ENCODE measurements at regions not wholly inside any gene's neighbourhood (a gene's known extent, or its start where the extent isn't known, plus 50 kb on each side); places are given as distances from the start of the nearest gene placed in this dataset.

DNA sequence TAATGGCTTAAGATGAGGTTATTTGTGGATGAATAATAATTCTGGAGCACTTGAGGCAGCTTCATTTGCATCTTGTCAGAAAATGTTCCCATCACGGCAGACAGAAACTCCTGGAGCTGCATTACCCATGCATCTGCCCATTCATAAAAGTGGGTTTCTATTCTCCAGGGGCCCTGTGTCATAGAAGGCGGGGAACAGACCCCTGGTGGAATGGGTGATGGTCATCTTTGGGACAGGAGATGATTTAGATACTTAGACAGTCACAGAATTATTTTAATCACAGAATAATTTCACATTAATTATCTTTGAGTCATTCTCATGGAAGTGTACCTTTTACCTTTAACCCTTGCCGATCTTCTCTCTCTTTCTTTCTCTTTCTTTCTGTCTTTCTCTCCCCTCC is 980.7 kb upstream of the TMEM132C start:
- no peak for DNase-seq (ENCODE audit: low read depth, low spot score)

DNA sequence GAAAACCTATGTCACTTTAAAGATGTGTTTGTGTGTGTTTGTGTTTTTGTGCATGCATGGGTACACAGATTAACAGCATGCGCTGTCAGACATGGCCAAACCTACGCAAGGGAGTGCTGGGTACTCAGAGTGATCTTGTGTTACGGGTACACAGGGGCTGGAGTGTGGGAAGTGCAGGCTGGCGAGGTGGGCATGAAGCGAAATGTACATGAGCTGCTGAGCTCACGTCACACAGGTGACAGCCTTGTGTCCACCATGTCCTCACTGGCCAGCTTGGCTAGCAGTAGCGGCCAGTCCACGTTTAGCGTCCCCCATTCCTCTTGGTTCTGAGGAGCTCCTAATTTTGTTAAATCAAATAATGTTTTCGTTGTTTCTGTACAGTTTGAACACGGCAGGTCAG is 979.7 kb upstream of the TMEM132C start:
- DNase-seq (ENCODE audit: low read depth, low spot score), result no peak

DNA sequence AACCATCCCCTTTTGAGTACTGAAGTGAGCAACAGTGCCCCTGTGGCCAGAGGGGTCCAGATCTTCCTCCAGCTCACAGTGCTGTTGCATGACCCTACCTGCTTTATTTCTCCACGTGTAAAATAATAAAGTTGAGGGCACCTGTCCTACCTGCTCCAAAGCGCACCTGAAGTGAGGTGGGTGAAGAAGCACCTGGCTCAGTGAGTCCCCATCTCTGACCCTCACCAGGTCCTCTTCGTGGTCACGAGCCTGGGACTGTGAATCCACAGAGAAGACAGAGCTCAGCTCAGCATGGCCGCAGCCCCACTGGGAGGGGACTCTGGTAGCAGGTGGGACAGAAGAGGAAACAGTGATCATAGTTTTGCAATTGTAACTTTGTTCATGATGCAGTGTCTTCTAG is 976.7 kb upstream of the TMEM132C start:
- no peak for DNase-seq (ENCODE audit: low read depth, low spot score)

DNA sequence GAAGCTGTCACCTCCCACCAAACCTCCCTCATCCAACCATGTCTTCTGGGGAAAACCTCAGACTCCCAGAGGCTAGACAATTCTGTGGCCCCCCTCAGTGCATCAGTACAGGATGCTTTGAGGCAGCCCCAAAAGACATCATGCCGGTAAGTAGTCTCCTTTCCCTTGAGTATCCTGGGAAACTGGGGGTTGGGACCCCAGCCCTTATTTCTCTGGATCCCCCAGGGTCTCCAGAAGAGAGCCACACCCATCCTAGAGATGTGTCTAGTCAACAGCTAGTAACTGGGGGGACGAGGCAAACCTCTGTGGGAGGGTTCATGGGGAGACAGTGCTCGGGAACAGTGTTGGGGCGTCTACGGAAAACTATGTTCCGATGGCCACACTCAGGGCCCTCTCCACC is 974.2 kb upstream of the TMEM132C start:
- no peak for DNase-seq (ENCODE audit: low read depth, low spot score)

DNA sequence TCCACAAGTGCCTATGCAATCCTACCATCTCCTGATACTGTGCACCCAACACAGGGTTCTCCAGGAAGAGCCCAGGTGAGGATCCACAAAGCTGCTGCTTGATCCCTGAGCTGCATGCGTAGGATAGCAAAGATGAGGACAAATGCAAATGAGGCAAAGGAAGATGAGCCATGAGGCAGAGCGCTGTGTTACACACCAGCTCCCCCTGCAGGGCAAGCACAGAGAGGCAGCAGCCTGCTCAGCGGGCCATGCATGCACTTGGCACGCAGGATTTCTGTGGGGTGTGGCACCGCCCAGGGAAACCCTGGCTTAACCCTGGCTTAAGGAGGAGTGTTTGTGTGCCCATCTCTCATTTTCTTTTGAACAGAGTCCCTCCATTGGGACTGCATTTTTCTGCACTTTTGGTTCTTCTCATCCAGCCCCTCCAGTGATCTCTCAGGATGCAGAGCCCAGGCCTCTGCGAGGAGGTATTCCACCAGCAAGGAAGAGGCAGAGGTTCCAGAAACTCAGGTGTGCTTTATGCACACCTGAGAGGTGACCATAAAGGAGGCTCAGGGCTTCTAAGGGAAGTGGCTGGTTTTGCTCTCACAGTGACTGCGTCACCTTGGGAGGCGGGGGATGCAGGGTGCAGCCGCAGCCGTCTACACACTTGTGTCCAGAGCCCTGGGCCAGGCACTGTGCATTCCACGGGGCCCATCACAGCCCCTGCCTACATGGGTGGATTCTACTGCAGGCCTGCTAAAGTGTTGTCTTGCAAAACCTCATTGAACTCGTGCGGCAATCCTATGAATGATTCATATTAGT is 973.3 kb upstream of the TMEM132C start:
- peak; percentile 27 for DNase-seq (ENCODE audit: low read depth, low spot score)

DNA sequence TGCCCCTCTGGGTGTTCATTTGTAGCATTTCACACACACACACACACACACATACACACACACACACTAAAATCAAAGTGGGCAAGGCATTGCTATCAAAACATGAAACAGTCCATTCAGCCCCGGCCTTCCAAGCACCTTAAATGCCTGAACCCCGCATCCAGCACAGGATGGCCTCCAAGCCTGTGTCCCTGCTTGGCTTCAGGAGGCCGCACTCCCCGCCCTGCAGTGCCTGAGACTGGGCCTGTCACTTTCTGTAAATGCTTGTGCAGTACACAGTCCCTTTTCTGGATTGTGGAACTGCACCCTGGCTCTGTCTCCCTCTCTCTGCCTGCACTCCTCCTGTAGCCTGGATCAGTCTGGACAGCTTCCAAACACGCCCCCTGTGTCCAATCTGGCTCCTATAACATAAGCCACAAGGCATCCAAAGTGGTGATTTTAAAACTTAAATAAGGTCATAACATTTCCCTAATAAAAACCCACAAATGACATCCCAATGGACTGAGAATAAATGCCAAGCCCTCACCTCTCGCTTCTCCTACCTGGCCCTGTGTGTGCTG is 972.2 kb upstream of the TMEM132C start:
- no peak for DNase-seq (ENCODE audit: low read depth, low spot score)

DNA sequence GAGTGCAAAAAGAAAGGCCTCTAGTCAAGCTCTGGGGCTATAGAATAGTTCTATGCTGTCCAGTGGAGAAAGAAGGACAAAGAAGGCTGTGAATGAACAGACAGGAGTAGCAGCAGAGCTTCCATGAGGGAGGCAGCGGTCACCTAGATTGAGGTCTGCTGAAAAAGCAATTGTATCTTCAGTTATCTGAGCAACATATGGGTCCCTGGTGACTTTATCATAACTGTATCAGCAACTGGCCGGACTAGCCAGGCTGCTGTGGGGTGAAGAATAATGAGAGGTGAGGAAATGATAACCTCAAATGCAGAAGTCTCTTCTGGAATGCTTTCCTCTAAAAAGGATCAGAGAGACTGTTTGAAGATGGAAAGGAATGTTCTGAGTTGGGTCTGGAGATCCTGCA is 971.3 kb upstream of the TMEM132C start:
- DNase-seq (ENCODE audit: low read depth, low spot score), result no peak

DNA sequence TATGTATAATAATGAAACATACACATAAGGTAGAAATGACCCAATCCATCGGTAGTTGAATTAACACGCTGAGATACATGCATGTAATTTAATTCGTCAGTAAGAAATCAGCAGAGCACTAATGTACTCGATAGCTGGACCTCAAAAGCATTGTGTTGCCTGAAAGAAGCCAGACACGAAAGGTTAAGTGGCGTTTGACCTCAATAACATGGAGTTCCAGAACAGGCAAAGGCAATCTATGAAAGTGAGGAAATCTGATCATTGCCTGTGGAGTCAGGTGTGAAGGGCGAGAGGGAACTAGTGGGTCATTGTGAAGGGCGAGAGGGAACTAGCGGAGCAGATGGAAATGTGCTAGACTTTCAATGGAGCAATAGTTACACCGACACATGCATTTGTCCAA is 970.4 kb upstream of the TMEM132C start:
- DNase-seq (ENCODE audit: low read depth, low spot score), result no peak

DNA sequence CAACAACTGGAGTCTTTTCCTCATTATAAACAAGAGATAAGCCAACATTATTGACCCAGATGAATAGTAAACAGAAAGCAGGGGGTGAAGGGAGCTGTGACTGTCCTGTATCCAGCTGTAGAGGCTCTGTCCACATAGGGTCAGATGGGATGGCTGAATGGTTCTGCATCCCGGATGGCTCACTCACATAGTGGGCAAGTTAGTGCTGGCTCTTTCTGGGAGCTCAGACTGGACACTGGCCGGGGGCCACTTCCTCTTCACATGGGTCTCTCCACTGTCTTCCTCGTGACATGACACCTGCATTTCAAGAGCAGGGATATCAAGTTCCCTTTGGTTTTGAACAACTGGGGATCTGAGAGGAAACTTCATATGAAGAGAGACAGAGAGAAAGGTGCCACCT is 969.6 kb upstream of the TMEM132C start:
- DNase-seq (ENCODE audit: low read depth, low spot score), result no peak

DNA sequence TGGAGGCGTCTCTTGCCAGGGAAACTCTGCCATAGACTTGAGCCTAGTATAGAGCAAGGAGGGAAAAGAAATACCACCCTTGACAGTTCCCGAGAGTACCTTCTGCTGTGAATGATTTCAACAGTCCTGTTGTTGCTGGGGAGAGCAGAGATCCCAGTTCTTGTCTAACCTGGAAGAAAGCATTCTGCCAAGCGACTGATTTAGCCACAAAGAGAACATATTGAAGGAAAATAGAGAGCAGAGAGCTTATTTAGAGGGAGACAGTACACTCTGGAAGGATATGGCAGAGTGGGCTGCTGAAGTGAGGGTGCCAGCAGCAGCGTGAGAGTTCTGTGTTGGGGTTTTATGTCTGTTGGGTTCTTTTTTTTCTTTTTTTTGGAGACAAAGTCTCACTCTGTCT is 966.9 kb upstream of the TMEM132C start:
- DNase-seq (ENCODE audit: low read depth, low spot score), result no peak

DNA sequence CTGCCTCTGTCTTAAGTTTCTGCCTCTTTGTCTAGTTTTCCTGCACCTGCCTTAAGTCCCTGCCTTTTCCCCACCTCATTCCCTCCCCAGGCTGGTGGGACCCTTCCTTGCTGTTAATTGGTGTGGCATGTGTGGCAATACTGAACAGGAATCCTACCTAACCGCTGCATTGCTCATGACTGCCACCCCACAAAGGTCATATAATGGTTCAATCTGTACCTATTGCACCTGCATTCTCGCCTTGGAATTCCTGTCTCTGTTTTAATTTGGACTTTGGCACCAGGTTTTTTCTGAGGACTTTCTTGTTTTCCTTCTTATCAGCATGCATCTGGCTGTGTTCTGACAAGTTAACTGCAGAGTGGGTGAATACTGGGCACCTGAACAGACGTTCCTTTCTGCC is 966.2 kb upstream of the TMEM132C start:
- DNase-seq (ENCODE audit: low read depth, low spot score), result no peak

DNA sequence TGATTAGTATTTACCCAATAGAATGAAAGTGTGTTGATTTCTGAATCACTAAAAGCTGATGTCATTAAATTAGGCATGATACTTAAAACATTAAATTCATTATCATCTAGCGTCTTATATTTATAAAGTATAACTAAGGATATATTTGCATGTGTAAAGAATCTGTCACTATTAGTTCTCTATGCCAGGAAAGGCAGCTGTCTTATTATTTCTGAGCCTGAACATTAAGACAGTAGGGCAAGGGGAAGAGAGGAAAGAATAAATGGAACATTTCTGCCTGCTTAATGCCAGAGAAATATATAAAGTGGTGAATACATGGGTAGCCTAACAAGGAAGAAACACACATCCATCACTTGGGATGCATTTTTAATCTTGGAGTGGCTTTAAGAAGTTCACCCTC is 965.1 kb upstream of the TMEM132C start:
- DNase-seq (ENCODE audit: low read depth, low spot score), result no peak

DNA sequence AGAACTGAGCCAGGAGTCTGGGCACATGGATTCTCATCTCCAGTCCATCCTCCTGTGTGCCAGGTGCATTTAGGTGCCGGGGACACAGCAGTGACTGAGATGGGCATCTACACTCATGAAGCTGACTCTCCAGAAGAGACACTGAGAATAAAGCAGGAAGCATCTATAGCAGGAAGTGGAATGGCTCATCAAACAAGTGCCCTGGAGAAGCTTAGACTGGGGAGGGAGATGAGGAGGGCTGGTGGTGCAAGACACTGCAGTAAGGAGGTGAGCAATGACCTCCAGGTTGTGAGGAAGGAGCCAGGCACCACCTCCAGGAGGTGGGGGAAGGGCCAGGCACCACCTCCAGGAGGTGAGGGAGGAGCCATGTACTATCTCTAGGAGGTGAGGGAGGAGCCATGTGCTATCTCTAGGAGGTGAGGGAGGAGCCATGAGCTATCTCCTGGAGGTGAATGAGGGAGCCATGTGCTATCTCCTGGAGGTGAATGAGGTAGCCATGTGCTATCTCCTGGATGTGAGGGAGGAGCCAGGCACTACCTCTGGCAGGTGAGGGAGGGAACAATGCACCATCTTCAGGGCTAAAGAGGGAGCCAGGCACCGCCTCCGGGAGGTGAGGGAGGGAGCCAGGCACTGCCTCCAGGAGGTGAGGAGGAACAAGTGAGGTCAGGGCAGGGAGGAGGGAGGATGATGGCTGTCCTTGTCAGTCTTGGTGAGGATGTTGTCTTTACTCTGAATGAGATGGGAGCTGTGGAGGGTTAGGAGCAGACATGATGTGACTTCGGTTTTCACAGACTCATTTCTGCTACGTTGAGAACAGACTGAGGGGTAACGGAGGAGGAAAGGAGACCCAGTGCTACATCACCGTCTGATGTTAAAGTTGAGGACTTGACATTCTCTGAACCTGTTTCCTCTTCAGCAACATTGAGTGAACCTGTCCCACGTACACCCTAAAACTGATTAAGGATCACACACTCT is 961.9 kb upstream of the TMEM132C start:
- DNase-seq (ENCODE audit: low read depth, low spot score), result no peak

DNA sequence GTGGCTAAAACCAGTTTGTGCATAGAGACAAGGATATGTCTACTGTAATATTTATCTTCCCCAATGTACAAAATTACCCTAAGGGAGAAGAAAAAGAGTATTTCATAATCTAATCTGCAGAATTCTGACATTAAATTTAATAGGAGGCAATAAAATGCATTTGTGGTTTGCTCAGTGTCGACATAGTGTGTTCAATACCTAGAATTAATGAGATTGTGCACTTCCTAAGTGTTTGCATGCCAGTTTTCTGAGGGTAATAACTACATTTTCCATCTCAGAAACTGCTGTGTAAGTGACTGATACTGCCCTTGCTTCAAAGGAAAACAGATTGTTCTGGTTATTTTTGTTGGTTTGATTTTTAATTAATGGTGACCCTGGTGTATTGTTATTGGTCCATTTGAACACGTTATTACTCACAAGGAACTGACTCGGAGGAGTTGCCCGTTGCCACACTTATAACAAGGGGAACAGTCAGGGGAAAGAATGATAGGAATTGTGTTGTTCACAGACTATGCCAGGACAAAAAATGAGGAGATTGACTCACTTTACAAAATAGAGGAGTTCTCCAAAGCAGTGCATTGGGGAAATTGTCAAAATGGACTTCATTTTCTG is 960.3 kb upstream of the TMEM132C start:
- DNase-seq (ENCODE audit: low read depth, low spot score), result no peak

DNA sequence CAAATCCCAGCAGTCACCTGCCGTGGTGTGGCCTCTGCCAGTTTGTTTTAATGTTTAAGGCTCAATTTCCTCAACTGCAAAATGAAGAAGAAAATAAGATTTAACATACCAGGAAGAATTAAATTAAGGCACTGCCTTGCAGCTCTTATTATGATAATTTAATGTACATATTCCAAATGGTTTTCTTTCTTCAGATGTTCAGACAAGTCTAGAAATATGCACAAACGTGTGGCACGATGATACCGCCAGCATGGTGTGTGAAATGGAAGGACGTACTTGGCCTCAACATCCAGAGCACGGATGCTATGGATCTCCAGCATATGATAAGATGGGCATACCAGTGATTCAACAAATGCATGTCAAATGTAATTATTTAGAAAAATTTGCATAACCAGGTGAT is 959.4 kb upstream of the TMEM132C start:
- no peak for DNase-seq (ENCODE audit: low read depth, low spot score)

DNA sequence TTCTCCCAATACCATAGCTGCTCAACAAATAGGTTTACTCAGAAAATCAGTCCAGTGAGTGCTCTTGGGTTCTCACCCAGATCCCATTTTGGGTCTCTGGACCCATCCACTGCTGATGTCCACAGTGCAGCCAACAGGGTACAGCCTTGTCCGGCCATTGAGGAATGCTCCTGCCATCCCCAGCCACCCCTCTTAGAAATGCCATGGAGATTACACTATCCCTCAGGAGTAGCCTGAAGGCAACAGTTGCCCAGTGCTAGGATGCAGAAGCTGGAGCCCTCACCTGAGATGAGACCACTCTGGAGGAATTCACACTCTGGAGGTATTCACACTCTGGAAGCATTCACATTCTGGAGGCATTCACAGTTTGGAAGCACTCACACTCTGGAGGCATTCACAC is 958.8 kb upstream of the TMEM132C start:
- DNase-seq (ENCODE audit: low read depth, low spot score), result no peak

DNA sequence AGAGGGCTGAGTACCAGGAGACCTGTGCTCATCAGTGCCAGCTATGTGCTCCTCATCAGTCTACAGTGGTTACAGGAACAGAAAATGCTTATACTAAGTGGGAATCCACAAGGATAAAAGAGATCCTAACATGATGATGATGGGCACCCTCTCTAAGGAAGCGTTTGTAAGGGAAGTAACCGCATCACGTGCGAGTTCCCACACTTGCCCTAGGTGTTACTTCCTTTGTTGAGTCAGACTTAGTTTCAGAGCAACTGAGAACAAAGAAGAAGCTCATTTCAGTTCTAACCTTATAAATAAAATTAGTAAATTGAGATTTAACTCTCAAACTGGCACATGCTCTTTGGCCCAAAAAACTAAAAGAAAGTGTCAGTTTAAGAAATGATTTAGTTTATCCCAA is 956.4 kb upstream of the TMEM132C start:
- DNase-seq (ENCODE audit: low read depth, low spot score), result no peak

DNA sequence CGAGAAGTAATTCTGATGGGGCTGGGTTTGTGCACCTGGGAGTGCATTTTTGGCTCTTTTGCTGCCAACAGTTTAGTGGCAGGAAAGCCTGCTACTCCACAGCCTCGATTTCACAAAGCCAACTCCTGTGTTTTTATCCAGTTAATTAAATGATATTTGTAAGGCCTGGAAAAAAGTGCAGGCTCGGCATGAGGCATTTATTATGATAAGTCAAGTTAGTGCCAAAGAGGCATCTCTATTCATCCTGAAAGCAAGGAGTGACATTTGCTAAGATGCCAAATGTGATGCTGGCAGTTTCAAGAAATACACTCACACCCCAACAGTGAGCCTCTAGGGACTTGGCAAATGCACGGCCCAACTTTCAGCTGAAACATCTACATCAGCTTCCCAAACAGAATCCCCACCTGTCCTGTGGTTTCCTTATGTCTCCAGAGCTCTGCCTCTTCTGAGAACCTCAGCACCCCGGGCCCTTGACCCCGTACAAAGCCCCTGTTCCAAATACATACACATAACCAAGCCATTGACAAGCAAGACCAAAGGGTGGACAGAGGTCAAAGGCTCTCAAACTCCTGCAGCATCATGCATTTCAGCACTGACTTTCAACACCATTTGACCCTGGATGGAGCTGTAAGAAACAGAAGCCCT is 955.1 kb upstream of the TMEM132C start:
- no peak for DNase-seq (ENCODE audit: low read depth, low spot score)

DNA sequence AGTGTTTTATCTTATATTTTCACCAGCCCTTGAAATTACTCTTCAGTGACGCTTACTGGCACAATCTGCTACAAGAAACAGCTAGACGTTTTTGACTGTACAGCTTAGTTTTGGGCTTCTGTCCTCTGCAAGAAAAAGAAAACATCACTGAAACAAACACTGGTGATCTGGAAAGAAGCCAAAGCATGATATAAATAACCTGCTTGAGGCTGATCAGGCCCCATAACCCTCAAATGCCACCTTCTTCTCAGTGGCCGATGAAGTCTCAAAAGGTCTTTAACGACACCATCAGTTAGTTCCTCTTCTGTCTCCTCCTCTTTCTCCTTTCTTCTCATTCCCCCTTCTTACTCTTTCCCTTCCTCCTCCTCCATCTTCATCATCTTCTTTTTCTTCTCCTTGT is 942.3 kb upstream of the TMEM132C start:
- no peak for DNase-seq (ENCODE audit: low read depth, low spot score)

DNA sequence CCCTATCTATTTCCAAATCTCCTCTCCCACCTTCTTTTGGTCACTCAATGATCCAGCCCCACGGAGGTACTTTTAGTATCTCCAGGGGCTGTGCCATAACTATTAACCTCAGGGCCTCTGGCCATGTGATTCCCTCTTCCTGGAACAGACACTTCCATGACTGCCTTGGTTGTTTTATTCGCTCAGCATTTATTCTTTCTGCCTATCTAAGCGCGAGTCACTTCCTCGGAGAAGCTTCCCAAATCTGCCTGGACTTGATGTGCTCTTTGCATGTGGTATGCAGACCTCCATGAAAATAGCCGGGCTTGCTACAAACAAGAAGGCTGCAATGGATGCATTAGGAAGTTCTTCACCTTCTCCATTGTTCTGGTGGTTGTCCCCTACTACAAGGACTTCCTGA is 939.0 kb upstream of the TMEM132C start:
- no peak for DNase-seq (ENCODE audit: low read depth, low spot score)

DNA sequence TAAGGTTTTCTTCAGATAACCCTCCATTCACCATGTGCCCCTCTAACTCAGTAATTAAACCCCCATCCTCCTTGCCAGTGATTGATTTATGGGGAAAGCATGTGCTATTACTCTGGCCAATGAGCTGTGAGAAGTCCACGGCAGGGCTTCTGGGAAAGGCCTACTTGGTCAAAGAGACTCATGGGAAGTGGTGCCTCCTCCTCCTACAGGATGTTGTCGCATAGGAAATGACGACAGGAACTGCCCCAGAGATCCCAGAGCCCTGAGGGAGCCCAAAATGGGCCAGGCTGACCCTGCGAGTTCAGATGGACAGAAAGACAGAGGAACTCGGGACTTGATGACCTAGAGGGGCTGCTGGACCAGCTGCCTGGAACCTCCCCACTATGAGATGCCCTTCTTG is 938.1 kb upstream of the TMEM132C start:
- no peak for DNase-seq (ENCODE audit: low read depth, low spot score)

DNA sequence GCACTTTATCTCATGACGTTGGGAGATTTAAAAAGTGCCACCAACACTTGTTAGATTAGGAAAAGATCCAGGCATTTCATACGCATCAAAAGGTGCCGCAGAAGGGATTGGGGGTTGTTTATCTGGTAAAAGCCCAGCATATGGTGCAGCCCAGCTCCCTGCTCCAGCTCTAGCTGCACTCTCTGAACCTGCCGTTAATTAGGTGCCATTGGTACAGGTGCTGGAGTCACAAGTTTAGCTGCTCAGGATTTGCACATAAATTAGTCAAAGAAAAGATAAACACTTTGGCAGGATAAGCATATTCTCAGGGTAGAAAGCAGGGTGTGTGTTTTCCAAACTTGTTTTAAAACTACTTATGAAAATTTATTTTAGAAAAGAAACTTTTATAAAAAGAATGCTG is 932.6 kb upstream of the TMEM132C start:
- DNase-seq (ENCODE audit: low read depth, low spot score), result no peak

Measured in brain pericyte (primary cell).